VCaP (cell line): ENCODE measurements at regions not wholly inside any gene's neighbourhood (a gene's known extent, or its start where the extent isn't known, plus 50 kb on each side); places are given as distances from the start of the nearest gene placed in this dataset.

Source experiments
- H3K27ac ChIP-seq: fragments of 450-650 bp; 2 replicates; pipeline ENCODE4 v1.5.1; 2017
- CTCF ChIP-seq: fragments of 450-650 bp; conservative IDR thresholded peaks from 2 replicates; pipeline ENCODE4 v1.5.1; 2017; ENCODE audit warnings: mild to moderate bottlenecking, moderate library complexity

GRCh38 chr17:36879624-36880131 is 57.6 kb upstream of the LHX1 start:
- no peak for TF ChIP-seq CTCF
- H3K27ac ChIP-seq, result no peak overlapping the region

DNA sequence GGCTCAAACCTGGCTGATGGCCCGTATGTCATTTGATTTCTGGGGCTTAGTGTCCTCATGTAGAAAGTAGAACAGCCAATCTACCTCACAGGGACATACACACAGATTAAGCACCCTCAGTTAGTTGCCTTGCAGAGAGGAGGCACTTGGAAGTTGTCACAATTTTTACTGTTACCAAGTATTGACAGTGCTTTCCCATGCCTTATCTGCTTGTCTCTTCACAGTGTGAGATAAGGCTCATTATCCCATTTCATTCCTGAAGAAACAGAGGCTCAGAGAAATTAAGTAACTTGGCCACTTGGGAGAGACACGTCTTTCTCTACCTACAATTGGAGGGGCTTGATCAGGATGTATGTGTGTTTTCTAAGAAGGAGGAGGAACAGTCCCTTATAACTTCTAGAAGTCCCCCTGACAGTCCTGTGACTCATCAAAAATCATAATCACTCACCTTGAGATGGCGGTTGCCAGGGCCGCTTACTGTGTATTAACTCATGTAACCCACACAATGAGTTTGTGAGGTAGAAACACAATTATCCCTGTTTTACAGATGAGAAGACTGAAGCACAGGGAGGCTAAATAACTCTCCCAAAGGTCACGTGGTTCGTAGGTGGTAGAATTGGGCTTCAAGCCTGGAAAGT is 56.9 kb upstream of the LHX1 start:
- no peak for TF ChIP-seq CTCF
- no peak overlapping the region for H3K27ac ChIP-seq

GRCh38 chr17:36881323-36881722 is 56.0 kb upstream of the LHX1 start:
- H3K27ac ChIP-seq, result no peak overlapping the region
- no peak for TF ChIP-seq CTCF

DNA sequence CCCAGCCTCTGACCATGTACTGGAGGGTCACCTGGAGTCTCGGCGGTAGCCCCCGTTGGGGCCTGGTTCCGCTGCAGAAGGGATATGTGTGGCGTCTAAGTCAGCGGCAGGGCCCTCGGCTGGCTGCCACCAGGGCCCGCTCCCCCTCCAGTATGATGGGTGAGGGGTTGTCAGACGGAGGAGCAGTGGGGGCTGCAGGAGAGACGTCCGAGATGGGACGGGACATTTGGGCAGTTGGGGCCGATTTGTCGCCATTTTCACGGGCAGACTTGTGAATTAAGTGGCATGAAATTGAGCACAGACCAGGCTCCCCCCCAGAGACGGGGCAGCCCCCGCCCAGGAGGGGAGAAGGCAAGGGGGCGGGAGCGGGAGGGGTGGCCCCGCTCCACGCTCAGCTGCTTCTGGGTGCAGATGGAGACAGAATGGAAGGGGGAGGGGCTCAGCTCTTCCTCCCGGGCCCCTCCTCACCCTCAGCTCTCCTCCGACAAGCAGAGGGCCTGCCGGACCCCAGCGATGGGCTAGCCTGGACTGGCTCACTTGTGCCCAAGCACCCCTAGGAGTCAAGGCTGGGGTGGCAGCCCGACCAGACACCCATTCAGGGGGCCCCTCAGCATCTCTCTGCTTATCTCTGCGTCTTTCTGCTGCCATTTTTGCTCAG is 52.7 kb upstream of the LHX1 start:
- no peak for TF ChIP-seq CTCF
- H3K27ac ChIP-seq, result no peak overlapping the region

DNA sequence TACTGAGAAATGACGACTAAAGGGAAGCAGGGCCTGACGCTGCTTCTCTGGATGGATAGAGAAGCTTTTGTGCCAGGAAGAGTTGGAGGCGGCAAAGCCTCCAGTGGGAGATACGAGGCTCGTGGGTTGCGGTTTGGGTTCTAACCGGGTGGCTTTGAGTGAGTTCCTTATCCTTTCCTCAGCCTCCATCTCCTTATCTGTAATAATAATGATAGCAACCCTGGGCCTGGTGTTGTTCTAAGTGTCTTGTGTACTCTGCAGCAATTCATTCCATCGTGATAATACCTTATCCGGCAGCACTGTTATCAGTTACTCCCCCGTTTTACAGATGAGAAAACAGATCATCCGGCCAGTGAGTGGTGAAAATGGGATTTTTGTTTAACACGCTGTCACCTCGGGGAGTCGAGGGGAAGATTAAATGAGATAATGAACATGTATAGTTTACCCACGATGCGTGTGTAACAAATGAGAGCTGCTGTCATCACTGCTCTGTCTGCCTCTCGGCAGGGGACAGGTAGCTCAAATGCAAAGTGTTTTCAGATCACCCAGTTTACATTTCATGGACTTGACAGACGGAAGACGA is 52.0 kb upstream of the LHX1 start:
- TF ChIP-seq CTCF, result no peak

DNA sequence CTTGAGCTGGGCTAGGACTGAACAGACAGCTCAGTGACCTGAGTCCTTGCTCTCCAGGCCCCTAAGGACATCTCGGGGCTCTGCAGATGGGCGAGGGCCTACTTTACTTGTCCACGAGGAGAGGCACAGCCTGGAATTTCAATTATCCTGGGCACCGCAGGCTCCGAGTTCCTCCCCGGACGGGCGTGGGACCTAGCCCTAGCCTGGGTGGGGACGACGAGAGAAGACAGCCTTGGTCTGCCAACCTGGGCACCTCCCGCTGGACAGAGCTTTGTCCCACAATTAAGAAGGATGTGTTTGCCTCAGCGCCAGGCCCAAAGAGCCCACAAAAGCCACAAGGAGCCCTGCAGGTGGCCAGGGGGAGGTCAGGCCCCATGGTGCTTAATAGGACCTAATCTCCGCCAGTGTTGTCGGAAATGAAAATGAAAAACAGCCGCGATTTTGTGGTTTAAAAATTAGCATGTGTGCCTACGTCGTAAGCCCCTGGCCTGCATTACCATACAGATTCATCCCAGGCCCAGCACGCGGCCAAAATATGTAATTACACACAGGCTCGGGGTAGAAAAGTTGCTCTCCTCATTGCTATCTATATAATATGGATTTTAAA is 51.4 kb upstream of the LHX1 start:
- no peak overlapping the region for H3K27ac ChIP-seq
- TF ChIP-seq CTCF, result no peak

More for the DNA sequence above, 52.0 kb upstream of the LHX1 start:
- no peak overlapping the region for H3K27ac ChIP-seq
